Urothelium cell line (cell line): ENCODE measurements at regions not wholly inside any gene's neighbourhood (a gene's known extent, or its start where the extent isn't known, plus 50 kb on each side); places are given as distances from the start of the nearest gene placed in this dataset.

Source experiments
- DNase-seq: peaks from one replicate; pipeline ENCODE4 v3.0.0; 2011; ENCODE audit warnings: low spot score, mixed read lengths
- FAIRE-seq: peaks from 2 replicates; lab custom pipeline; 2011; peaks lifted over from hg19 to GRCh38; lab: Jason Lieb, UNC

DNA sequence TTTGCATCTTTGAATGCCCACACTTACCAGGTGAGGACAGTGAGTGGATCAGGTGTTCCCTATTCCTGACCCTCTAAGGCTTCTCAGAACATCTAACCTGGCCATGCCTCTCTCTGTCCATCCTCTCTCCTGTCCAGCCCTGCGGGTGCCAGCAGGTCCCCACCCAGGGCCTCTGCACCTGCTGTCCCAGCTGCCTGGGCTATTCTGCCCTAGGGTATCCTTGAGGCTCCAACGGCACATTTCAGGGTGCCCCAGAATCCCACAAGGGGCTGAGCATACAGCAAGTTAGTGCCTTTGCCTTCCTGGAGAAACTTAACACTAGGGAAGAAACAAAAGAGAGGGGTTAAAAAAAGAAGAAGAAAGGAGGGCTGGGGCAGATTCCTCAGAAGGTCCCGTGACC lies 107.4 kb downstream of the UNCX start:
- FAIRE-seq (no peak), DNase-seq (no peak)

DNA sequence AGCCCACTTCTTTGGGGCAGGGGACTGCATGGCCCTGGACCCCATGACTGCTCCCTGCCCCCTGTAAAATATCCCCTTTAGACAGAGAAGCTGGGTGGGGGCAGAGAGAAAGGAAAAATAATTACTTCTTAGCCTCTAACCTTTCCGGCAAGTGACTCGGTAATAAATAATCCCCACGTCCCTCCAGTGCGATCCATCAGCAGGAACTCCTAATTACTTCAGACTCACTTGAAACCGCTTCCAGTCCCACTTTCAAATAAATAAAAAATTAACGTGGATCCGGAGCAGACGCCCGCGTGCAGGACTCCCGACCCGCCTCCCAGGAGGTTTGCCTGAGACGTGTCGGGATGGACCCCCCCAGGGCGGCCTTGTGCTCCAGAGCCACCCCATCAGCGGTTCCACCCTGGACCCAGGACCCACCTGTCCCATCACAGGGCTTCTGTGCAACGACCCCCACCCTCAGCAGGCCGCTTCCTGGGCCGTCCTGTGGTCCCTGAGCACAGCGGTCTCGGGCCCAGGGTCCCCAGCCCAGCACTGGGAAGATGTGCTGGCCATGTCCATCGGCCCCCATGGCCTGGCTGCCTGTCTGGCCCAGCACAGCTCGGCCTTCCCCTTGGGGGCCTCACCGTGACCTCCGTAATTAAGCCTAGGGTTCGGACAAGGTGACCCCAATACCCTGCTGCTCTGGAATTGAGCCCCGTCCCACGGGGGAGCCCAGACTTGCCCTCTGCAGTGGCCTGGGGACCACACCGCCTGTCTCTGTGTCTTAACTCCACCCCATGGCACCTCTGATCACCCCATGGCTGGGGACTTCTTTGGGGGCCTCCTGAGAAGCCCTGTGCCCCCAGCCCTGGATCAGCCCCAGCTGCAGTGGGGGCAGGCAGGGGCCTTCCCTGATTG lies 108.0 kb downstream of the UNCX start:
- peak; percentile 86 for FAIRE-seq
- DNase-seq: no peak

DNA sequence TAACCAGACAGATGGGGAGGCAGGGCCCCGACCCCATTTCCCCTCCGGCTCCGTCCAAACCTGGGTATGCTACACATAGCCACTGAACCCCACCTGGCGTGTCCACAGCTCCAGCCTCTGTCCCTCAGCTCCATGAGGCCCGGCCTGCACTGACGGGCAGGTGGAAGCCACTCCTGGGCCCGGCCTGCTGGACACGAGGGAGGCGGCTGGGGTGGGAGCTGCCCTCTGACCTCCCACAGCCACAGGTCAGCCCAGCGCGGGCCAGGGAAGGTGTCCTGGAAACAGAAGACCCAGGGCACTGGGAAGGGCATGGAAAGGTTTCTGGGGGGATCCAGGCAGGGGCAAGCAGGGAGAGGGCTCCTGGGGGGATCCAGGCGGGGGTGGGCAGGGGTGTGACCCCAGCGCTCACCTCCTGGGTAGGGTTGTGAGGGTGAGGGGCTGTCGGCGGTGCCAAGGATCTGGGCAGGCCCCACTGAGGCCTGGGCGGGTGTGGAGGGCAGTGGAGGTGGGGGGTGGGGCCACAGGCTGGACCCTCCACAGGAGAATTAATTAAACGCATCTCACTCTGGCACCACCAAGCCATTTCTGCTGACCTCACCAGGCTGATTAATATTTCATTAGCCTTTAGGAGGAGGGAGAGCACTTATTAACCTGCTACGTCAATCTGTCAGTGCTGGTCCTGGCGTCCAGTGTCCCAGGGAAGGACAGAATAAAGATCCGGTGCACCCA lies 108.9 kb downstream of the UNCX start:
- DNase-seq (no peak), FAIRE-seq (no peak)

DNA sequence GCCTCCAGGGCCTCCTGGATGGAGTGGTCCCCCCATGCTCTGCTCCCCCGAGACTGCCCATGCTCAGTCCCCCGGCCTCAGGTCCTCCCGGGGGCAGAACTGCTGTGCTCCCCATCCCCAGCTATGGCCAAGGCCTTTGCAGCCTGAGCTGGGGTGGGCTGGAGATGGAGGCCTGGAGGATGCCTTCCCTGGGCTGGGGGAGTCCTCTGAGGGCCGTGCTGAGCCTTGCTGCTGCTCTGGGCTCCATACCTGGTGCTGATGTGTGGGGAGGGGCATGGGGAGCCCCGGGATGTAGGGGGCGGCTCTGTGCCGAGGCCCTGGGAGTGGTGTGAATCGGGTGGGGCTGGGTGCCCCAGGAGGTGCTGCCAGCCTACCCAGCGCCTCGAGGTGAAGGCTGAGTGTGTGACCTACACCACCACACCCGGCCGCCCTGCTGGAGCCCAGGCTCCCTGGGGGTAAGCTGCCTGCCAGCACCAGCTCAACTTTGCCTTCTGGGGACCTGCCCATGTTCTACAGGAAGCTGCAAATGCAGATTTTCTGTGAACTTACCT lies 109.5 kb downstream of the UNCX start:
- peak; percentile 53 for FAIRE-seq

DNA sequence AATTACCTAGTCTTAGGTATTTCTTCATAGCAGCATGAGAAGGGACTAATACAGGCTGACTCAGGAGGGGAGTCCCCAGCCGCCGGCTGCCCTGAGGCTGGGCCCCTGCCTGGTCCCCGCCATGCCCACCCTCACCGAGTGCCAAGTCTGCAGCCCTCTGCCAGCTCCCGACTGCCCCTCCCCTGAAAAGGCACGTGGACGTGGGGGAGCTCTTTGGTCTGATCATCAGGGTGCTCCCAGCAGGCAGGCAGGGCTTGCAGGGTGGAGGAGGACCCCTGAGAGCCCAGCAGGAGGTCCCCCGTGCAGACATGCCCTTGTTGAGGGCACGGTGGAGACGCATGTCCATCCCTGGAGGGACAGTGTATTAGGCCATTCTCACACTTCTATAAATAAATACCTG lies 110.9 kb downstream of the UNCX start:
- DNase-seq (no peak), FAIRE-seq (peak; percentile 32)

More for the DNA sequence above, 109.5 kb downstream of the UNCX start:
- no peak for DNase-seq

DNA sequence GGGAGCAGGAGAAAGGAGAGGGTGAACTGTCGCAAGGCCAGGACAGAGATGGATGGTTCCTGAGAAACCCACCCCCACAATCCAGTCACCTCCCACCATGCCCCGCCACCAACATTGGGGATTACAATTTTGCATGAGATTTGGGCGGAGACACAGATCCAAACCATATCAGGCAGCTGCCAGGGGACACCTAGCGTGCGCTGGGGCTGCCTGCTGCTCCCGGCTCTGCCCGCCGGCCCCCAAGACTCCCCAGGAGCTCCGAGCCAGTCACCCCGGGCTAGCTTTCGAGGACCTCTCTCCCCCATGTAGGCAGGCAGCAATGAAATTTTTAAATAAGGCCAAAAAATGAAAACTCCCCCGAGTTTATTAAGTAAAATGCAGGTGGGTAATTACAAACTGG lies 111.7 kb downstream of the UNCX start:
- DNase-seq (no peak), FAIRE-seq (peak; percentile 92)

DNA sequence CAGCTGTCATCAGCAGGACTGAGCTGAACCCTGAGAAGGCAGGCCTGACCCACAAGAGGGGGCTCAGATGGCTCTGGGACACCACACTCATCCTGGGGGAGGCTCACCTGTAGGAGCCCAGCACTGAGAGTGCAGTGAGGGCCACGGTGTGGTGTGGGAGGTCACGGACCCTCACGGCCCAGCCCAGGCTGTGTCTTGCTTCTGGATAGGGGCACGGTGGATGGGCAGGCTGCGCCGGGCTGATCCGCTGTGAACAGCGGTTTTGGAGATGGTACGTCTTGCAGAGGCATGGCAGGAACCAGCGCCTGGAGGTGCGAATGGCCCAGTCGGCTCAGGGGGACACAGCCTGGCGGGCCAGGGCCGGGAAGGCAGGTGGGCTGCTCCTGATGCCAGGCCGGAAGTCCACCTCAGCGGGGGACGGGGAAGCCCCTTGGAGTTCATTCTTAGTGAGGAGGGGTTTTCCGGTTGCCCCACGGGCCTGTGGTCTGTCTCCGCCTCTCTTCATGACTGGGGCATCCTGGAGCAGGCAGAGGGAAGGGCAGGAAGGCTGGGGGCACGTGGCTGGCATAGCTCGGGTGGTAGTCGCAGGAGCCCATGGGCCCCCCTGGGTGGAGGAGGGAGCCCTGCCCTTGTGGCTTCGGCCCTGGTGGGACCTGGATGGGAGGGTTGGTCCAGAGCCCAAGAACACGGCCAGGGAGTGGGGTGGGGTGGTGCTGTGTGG lies 112.5 kb downstream of the UNCX start:
- DNase-seq (no peak), FAIRE-seq (peak; percentile 53)

DNA sequence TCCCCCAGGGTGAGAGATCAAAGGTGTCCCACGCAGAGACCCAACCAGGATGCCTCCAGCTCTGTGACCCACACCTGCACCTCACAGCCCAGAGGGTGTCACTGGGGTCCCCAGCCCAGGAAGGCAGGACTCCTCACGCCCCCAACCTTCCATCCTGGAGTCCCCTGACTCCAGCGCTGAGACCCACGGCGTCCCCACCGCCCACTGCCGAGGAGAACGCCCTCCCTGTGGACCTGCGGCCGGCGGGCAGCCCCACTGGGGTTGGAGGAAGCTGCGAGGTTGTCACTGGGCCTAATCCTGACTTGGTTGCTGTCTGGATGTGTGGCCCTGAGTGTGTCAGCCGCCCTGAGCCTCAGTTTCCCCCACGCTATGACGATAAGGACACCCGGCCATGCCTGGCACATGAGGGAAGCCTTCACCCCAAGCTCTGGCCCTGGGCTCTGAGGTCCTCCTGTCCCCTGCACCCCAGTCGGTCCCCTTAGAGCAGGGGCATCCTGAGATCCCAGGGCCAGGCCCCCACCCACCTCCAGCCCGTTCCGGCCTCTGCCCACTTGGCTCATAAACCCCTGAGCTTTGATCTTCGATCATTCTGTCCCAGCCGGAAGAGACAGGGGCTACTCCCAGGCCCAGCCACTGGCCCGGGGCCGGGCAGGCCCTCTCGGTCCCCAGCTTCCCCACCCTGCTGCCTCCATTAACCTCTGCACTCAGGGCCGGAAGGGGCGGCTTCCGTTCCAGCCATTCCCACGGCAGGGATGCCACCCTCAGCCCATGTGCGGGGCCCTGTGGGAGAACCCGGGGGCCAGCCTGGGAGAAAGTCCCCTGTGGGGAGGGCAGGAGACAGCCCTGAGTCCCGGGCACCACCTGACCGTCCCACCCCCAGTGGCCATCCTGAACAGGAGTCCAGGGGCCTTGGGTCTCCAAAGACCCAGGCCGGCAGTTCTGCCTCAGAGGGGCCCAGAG lies 113.2 kb downstream of the MICALL2 start:
- peak; percentile 58 for FAIRE-seq
- DNase-seq: no peak

DNA sequence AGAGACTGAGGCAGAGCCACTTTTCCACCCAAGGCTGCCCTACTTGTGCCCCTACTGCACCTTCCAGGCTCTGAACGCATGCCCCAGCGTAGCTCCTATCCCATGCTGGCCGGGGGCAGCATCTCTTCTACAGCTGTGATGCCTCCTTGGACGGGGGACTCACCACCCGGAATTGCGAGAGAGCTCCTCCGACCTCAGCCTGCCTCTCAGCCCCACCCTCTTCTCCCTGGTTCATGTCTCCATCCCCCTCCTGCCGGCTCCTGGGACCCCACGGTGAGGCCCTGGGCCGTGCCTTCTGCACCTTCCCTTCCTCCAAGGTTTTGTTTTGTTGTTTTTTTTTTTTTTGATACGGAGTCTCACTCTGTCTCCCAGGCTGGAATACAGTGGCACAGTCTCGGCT lies 112.4 kb downstream of the MICALL2 start:
- DNase-seq (no peak), FAIRE-seq (peak; percentile 61)

DNA sequence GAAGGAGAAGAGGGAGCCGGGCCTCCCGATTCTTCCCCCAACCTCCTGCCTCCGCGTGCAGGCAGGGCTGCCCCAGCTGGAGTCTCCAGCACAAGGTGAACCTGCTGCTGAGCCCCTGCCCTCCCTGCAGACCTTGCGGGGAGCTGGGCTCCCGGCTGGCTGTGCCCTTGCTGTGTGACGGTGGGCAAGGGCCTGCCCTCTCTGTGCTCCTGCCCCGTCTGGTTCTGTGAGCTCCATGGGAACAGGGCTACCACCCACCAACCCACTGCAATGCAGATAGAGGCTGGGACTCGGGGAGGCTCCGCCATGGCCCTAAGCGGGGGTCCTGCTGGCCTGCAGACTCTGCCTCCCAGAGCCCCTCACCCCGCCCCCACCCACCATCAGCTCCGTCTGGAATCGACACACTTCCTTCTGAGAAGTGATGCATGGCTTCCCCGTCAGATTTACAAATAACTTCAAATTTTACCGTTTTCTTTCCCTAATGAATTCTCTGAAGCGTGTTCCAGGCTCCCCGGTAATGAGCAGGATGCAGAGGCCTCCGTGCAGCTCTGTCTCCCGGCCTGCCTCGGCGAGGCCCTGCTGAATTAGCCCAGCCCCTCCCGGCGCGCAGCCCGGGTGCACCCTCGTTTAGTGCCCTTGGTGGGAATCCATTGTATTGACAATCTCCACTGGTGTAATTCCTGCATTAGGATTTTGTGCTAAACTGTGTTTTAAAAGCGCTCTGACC lies 111.0 kb downstream of the MICALL2 start:
- no peak for FAIRE-seq
- no peak for DNase-seq

DNA sequence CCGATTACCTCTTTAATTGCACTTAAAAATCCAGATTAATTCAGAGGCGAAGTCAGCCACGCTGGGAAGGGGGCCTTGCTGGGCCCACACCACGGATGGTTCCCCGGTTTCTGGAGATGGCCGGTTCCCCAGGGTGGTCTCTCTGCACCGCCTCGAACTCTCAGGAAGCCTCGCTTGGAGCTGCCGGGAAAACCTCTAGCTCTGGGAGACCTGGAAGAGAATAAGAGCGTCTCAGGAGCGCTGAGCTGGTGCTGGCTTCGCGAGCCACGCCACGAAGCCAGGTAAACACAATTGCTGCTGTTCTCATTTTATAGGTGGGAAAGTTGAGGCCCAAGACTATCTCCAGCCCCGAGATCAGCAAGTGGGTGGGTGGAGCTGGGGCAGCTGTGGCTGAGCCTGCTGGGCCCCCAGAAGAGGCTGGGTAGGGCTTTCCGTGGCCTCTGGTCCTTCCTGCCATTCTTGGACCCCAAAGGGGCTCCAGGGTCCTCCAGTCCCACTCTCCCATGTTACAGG lies 110.4 kb downstream of the MICALL2 start:
- peak; percentile 72 for FAIRE-seq
- DNase-seq: no peak

DNA sequence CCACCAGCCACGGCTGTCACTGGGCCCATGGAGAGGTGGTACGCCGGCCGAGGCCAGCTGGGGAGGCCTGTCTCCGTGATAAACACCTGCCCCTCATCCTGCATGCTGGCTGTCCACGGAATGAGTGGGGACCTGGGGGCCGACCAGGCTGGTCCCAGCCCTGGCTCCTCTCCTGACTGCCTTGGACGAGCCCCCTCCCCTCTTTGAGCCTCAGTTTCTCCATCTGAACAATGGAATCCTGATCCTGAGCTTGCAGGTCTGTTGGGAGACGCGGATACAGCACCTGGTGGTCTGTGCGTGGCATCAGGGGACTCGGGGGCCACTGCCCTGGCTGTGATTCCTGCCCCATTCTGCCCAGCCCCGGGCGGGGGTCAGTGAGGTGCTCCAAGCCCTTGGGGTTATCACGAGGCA lies 109.9 kb downstream of the MICALL2 start:
- FAIRE-seq (no peak), DNase-seq (no peak)

DNA sequence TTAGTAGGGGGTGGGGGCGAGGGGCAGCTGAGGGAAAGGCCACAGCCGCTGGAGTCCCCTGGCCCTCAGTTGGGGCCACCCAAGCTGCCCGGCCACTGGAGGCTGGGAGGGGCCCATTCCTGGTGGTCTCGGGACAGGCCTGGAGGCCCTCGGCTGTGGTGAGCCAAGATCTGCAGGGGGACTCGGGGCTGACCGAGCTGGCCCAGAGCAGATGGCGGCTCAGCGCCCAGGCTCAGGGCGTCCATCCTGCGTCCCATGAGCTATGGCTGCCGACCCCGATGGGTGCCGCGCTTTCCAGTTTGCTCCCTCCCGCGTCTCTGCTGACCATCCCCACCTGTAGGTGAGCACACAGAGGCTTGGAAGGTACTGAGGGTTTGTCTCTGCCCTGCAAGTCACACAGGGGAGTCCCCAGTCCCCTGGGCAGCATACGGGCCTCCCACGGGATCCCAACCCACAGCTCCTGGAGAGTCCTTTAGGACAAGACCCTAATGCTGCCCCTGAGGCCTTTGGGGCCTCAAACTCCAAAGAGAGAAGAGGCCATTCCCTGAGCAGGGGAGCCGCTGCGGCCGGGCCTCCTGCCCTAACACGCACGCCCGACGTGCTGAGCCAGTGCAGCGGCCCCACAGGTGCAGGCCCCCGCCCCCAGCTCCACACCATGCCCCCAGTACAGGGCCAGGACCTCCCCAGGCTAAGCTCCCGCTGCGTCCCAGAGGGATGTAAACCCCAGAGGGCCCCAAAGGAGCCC lies 107.2 kb downstream of the MICALL2 start:
- DNase-seq (no peak), FAIRE-seq (no peak)

DNA sequence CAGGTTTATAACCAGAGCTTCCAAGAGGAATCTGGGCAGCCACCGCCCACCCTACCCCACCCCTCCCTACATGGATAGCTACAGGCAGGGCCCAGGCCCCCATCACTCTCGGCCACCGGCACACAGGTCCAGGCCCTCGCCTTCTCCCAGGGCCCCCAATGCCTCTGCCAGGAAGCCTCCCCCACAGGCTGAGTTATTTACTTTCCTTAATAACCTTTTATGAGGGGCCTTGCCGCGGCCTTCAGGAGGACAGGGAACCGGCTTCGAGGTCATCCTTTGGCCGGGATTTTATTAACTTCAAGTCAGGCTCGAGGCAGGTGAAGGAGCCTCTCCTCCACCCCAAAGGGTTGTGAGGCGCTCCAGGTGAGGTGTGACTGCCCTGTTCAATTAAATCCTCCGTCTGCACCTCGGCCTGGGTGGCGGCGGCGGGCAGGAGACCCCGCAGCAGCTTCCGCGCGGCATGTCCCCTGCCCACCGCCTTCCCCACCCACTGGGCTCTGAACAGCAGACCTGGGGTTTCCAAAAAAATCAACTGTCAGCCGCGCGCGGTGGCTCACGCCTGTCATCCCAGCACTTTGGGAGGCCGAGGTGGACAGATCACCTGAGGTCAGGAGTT lies 106.5 kb downstream of the MICALL2 start:
- no peak for DNase-seq
- FAIRE-seq: no peak

DNA sequence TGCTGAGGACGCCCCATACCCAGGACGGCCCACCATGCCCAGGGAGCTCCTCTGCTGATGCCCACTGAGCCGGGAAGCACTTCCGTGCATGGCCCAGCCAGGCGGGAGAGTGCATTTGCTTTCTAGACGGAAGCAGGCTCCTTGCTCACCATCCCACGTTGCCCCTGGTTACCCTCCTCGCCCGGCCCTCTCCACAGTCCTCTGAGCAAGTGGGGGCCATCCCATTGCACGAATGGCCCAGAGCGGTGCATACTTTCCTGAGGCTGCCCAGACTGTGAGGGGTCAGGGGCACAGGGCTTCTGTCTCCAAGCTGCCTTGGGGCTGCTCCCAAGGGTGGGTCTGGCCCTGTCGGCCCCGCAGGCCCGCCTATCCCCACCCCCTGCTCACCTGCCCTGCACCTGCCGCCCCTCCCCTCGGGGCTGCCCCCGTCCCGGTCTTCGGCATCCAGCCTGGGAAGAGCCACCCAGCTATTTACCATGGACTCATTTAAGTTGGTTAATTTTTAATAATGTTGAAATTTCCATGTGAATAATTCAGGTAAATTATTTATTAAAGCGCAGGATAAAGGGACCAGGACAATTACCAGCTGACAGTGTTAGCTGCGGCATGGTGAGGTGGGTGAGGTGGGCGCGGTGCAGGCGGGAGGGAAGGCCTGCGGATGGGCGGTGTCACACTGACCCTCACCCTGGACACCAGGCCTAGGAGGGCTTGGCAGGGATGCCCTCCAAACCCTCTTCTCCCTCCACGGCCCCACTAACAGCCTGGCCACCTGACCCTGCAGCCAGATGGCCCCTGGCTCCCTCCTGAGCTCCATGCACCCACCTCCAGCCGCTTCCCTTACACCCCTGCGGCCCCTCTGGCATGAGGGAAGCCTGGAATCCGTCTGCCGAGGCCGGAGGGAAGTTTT lies 104.4 kb downstream of the MICALL2 start:
- peak; percentile 93 for FAIRE-seq
- DNase-seq: no peak

DNA sequence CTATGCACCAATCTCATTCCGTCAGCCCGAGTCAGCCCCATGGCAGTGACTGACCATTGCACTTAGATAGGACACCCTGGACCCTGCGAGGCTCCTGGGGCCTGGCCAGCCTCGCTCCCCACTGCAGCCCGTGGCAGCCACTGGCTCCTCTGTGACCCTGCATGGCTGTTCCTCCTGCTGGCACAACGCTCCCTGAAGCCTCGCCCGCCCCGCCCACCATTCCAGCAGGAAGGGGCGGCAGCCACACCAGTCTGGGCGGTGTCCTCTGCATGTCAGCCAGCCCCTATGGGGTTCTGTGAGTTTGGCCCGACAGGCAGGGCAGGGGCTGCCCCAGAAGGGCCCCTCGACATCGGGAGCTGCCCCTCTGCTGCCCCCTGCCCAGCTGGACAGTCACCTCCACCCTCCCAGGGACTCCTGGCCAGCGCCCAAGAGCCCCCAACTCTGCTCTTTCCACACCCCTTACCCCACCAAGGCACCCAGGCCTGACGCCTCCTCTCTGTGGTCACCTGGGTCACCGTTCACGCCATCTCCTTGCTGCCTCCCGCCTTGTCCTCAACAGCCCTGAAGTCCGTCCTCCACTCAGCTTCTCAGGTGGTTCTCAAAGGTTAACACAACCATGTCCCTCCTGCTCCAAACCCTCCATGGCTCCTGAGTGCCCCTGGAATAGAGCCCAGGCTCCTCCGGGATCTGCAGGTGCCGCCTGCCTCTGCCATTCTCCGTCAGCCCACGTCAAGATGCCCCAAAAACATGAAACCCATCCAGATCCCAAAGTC lies 103.5 kb downstream of the MICALL2 start:
- DNase-seq (no peak), FAIRE-seq (peak; percentile 96)
